NCI-H1930 (cell line): ENCODE measurements at regions not wholly inside any gene's neighbourhood (a gene's known extent, or its start where the extent isn't known, plus 50 kb on each side); places are given as distances from the start of the nearest gene placed in this dataset.

ENCODE experiments used
- DNase-seq, 2 experiments: peaks; one replicate each; lab custom pipeline; 2025; lab: John Stamatoyannopoulos, UW

GRCh38 chr5:104754311-104754995, 1191.9 kb upstream of the NUDT12 start:
- DNase-seq: no peak

- no peak for DNase-seq
These were observed 1189.4 kb upstream of the NUDT12 start for GRCh38 chr5:104751969-104752368.

- no peak for DNase-seq
These were observed 1177.3 kb upstream of the NUDT12 start for GRCh38 chr5:104739905-104740304.

GRCh38 chr5:104739503-104739902, 1176.9 kb upstream of the NUDT12 start:
- DNase-seq: no peak

- no peak for DNase-seq
These were observed 1173.5 kb upstream of the NUDT12 start for GRCh38 chr5:104736073-104736472.

GRCh38 chr5:104734046-104734445, 1171.5 kb upstream of the NUDT12 start:
- no peak for DNase-seq

- no peak for DNase-seq
These were observed 1170.6 kb upstream of the NUDT12 start for GRCh38 chr5:104733063-104733669.

GRCh38 chr5:104731331-104731730, 1168.7 kb upstream of the NUDT12 start:
- no peak for DNase-seq

- DNase-seq: no peak
These were observed 1145.4 kb upstream of the NUDT12 start for GRCh38 chr5:104708027-104708426.

GRCh38 chr5:104706600-104706999, 1144.0 kb upstream of the NUDT12 start:
- no peak for DNase-seq

GRCh38 chr5:104702212-104702611, 1139.6 kb upstream of the NUDT12 start:
- DNase-seq: no peak

GRCh38 chr5:104699438-104699837, 1136.8 kb upstream of the NUDT12 start:
- no peak for DNase-seq

- no peak for DNase-seq
These were observed 1098.7 kb upstream of the NUDT12 start for GRCh38 chr5:104661256-104661655.

GRCh38 chr5:104659497-104659896, 1096.9 kb upstream of the NUDT12 start:
- no peak for DNase-seq

- no peak for DNase-seq
These were observed 1089.8 kb upstream of the NUDT12 start for GRCh38 chr5:104652271-104652861.

GRCh38 chr5:104650313-104651055, 1087.9 kb upstream of the NUDT12 start:
- DNase-seq: no peak

- no peak for DNase-seq
These were observed 1083.8 kb upstream of the NUDT12 start for GRCh38 chr5:104646416-104646815.

GRCh38 chr5:104643320-104643719, 1080.7 kb upstream of the NUDT12 start:
- no peak for DNase-seq

GRCh38 chr5:104635227-104635626, 1072.6 kb upstream of the NUDT12 start:
- no peak for DNase-seq

- DNase-seq: no peak
These were observed 1066.3 kb upstream of the NUDT12 start for GRCh38 chr5:104628911-104629310.

- no peak for DNase-seq
These were observed 1063.5 kb upstream of the NUDT12 start for GRCh38 chr5:104626122-104626521.

GRCh38 chr5:104612005-104612404, 1049.4 kb upstream of the NUDT12 start:
- no peak for DNase-seq
